ENCODE measurements at regions not wholly inside any gene's neighbourhood (a gene's known extent, or its start where the extent isn't known, plus 50 kb on each side); places are given as distances from the start of the nearest gene placed in this dataset.

DNA sequence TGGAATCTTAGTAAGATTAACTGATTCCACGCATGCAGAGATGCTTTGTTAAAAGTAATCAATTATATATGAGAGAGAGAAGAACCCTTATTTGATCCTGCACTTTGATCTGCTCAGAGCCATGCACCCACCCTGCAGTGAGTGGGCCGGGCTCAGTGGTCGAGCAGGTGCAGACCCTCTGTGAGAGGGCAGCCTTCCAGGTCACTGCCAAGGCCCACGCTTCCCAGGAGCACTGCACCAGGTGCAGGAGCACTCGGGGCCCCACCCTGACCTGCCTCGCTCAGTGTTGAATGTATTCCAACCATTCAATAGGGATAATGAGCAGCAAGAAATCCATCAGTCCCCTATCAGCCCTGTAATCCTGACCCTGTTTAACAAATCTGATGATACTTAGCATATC is 126.9 kb downstream of the TMEM200C start:
- no peaks in the 10 kb centered on the region for H3K36me3 ChIP-seq (ENCODE audit: control insufficient read depth, insufficient read depth, low read length, severe bottlenecking)
- H3K27me3 ChIP-seq (replicated peaks; ENCODE audit: control insufficient read depth, insufficient read depth, low read length) = peaks cover 24% of the 10 kb centered on the region
- peaks cover 4% of the 10 kb centered on the region for H3K4me1 ChIP-seq (ENCODE audit: control insufficient read depth, insufficient read depth, low read length)
- H3K9me3 ChIP-seq (ENCODE audit: control insufficient read depth, low read length) = no peaks in the 10 kb centered on the region
- H3K4me3 ChIP-seq (ENCODE audit: low read length) = no peak overlapping the region
- no peak overlapping the region for H3K9ac ChIP-seq (ENCODE audit: low read length)
- DNase-seq (ENCODE audit: low read depth) = no peak

DNA sequence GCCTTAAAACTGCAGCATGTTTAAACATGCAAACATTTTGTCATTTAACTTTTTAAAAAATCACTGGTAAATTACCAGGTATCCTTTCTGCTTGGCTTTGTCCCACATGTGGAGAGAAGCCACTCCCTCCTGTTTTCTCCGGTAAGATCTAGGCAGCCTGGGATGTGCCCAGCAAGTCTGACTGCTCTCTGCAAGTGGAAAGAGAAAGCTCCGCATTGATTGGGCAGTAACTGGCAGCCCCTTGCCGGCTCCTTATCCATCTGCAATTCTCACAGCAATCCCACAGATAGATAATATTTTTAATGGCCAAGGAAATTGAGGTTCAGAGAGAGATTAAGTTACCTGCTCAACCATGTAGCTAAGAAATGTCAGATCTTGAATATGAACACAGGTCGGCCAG is 136.1 kb downstream of the TMEM200C start:
- no peaks in the 10 kb centered on the region for H3K4me1 ChIP-seq (ENCODE audit: control insufficient read depth, insufficient read depth, low read length)
- H3K9me3 ChIP-seq (ENCODE audit: control insufficient read depth, low read length) = no peaks in the 10 kb centered on the region
- H3K36me3 ChIP-seq (ENCODE audit: control insufficient read depth, insufficient read depth, low read length, severe bottlenecking) = no peaks in the 10 kb centered on the region
- no peak for DNase-seq (ENCODE audit: low read depth)
- peaks cover 46% of the 10 kb centered on the region for H3K27me3 ChIP-seq (replicated peaks; ENCODE audit: control insufficient read depth, insufficient read depth, low read length)
- no peak overlapping the region for H3K4me3 ChIP-seq (ENCODE audit: low read length)
- H3K9ac ChIP-seq (ENCODE audit: low read length) = no peak overlapping the region

DNA sequence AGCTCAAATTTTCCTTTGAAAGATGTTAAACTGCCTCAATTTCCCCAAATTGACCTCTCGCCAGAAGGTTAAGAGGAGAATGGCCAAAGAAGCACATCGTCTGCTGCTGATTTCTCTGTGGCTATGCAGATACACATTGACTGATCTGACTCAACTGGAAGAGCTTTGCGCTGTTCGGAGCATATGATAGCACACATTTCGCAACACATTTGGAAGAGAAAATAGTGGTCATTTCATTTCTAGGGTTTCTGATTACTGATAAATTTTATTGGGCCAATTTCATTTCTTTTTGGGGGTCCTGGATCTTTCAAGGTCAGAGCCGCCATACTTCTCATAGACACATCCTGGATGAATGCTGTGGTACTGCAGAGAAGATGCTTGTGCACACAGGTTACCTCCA is 138.5 kb downstream of the TMEM200C start:
- H3K9me3 ChIP-seq (ENCODE audit: control insufficient read depth, low read length) = no peaks in the 10 kb centered on the region
- H3K4me1 ChIP-seq (ENCODE audit: control insufficient read depth, insufficient read depth, low read length) = no peaks in the 10 kb centered on the region
- H3K36me3 ChIP-seq (ENCODE audit: control insufficient read depth, insufficient read depth, low read length, severe bottlenecking) = no peaks in the 10 kb centered on the region
- peaks cover 50% of the 10 kb centered on the region for H3K27me3 ChIP-seq (replicated peaks; ENCODE audit: control insufficient read depth, insufficient read depth, low read length)
- no peak overlapping the region for H3K4me3 ChIP-seq (ENCODE audit: low read length)
- DNase-seq (ENCODE audit: low read depth) = no peak
- H3K9ac ChIP-seq (ENCODE audit: low read length) = no peak overlapping the region

DNA sequence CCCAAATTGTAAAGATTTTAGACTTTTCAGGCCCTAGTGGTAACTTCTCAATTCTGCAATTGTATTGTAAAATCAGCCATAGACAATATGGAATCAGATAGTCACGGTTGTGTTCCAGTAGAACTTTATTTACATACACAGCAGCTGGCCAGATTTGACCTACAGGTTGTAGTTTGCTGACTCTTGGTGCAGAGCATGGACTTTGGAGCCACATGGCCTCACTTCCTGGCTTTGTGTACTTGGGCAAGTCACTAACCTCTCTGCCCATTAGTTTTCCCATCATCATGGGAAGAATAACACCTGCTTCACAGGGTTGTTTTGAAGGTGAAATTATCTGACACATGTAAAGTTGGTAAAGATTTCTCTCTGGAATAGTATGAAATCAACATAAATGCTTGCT is 147.6 kb downstream of the TMEM200C start:
- no peaks in the 10 kb centered on the region for H3K9me3 ChIP-seq (ENCODE audit: control insufficient read depth, low read length)
- H3K9ac ChIP-seq (ENCODE audit: low read length) = no peak overlapping the region
- no peaks in the 10 kb centered on the region for H3K36me3 ChIP-seq (ENCODE audit: control insufficient read depth, insufficient read depth, low read length, severe bottlenecking)
- DNase-seq (ENCODE audit: low read depth) = no peak
- H3K4me1 ChIP-seq (ENCODE audit: control insufficient read depth, insufficient read depth, low read length) = no peaks in the 10 kb centered on the region
- peaks cover 17% of the 10 kb centered on the region for H3K27me3 ChIP-seq (replicated peaks; ENCODE audit: control insufficient read depth, insufficient read depth, low read length)
- no peak overlapping the region for H3K4me3 ChIP-seq (ENCODE audit: low read length)

DNA sequence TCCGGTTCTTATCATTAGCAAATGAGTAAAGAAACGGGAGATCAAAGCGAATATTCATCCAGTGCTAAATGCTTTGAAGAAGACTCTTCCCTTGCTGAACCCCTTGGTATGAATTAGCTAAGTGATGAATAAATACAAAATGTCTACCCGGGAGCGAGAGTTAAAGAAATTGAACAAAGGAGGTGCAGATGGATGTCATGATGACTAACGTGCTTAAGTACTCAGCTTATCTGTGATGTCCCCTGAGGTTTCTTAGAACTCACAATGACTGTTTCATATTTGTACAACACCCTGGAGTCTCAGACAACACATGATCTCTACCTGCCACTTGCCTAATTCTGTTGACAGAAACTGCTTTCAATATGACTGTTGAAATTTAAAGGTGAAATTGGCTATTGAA is 148.5 kb downstream of the TMEM200C start:
- Histone ChIP-seq H3K4me3 (ENCODE audit: low read length) (no peak overlapping the region), H3K27me3 (replicated peaks; ENCODE audit: control insufficient read depth, insufficient read depth, low read length) (peaks cover 10% of the 10 kb centered on the region), H3K4me1 (ENCODE audit: control insufficient read depth, insufficient read depth, low read length) (no peaks in the 10 kb centered on the region), H3K36me3 (ENCODE audit: control insufficient read depth, insufficient read depth, low read length, severe bottlenecking) (no peaks in the 10 kb centered on the region), H3K9ac (ENCODE audit: low read length) (no peak overlapping the region), H3K9me3 (ENCODE audit: control insufficient read depth, low read length) (no peaks in the 10 kb centered on the region)
- no peak for DNase-seq (ENCODE audit: low read depth)

DNA sequence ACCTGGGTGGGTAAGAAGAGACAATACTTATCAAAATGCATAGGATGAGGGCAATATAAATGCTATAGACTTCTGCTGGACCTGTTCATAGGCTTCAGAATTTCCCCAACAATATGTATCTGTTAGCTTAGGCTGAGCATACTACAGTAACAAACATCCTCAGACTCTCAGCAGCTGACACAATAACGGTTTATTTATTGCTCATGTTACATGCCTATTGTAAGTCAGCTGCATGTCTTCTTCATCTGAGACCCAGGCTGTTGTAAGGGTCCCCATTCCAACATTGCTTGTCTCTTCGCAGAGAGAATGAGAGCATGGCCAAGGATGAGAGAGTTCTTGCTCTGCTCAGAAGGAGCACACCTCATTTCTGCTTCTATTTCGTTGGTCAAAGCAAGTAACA is 150.7 kb downstream of the TMEM200C start:
- no peak for DNase-seq (ENCODE audit: low read depth)
- no peaks in the 10 kb centered on the region for H3K9me3 ChIP-seq (ENCODE audit: control insufficient read depth, low read length)
- H3K4me1 ChIP-seq (ENCODE audit: control insufficient read depth, insufficient read depth, low read length) = no peaks in the 10 kb centered on the region
- H3K36me3 ChIP-seq (ENCODE audit: control insufficient read depth, insufficient read depth, low read length, severe bottlenecking) = no peaks in the 10 kb centered on the region
- H3K4me3 ChIP-seq (ENCODE audit: low read length) = no peak overlapping the region
- H3K9ac ChIP-seq (ENCODE audit: low read length) = no peak overlapping the region
- peaks cover 5% of the 10 kb centered on the region for H3K27me3 ChIP-seq (replicated peaks; ENCODE audit: control insufficient read depth, insufficient read depth, low read length)

DNA sequence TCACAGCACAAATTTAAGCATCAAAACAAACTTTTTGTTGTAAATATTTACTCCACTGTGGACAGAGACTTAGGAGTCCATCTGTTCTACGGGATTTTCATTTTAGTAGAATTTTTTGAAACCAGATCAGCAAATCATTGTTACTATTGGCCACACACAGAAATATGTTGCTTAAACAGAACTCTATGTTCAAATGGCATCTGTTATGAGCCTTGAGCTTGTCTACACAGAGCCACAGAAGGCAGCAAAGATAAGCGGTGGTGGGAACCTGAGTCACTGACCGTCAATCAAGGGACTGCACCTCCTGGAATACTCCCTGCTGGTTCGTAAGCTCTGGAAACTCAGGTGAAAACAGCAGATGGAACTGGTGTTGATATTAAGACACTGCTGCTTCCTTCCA is 156.8 kb downstream of the TMEM200C start:
- H3K9me3 ChIP-seq (ENCODE audit: control insufficient read depth, low read length) = no peaks in the 10 kb centered on the region
- no peaks in the 10 kb centered on the region for H3K36me3 ChIP-seq (ENCODE audit: control insufficient read depth, insufficient read depth, low read length, severe bottlenecking)
- H3K4me3 ChIP-seq (ENCODE audit: low read length) = no peak overlapping the region
- H3K9ac ChIP-seq (ENCODE audit: low read length) = no peak overlapping the region
- DNase-seq (ENCODE audit: low read depth) = no peak
- H3K27me3 ChIP-seq (replicated peaks; ENCODE audit: control insufficient read depth, insufficient read depth, low read length) = peaks cover 14% of the 10 kb centered on the region
- H3K4me1 ChIP-seq (ENCODE audit: control insufficient read depth, insufficient read depth, low read length) = no peaks in the 10 kb centered on the region

DNA sequence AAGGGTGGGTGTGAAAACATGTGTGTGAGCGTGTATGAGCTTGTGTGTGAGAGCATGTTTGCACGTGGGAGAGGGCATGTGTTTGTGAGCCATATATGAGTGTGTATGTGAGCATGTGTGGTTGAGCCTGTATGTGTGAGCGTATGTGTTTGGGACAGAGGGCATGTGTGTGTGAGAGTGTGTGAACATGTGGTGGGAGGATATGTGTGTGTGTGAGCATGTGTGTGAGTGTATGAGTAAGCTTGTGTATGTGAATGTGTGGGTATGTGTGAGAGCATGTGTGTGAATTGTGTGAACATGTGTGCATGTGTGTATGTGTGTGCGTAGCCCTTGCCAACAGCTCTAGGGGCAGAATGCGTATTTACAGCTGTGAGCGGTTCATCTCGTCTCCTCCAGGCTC is 163.0 kb downstream of the TMEM200C start:
- H3K9ac ChIP-seq (ENCODE audit: low read length) = no peak overlapping the region
- no peak for DNase-seq (ENCODE audit: low read depth)
- peaks cover 3% of the 10 kb centered on the region for H3K4me1 ChIP-seq (ENCODE audit: control insufficient read depth, insufficient read depth, low read length)

DNA sequence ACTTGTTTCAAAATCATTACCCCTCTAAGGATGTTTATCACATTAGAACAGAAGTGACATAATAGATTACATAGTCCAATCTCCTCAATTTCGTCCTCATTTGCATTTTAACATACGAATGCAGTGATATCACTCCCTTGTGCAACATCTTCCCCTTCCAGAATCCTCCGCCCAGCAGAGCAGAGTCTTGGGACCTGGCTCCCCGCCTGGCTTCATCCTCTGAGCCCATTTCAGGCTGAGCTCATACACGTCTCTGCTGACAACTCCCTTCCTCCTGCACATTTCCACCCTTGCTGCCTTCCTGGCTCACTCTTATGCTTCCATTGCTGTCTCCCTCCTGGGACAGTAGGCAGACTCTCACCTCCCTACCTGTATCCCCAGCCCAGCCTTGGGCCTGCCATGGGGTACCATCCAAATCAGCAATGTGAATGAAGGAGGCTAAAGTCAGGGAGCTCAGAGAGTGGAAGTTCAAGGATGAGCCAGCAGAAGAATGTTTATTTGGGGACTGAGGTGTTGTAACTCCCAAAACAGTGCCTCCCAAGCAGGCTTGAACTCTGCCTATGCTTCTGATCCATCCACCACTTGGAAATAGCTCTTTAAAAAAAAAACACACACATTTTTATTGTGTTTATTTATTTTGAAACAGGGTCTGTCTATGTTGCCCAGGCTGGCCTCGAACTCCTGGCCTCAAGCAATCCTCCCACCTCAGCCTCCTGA is 165.2 kb downstream of the TMEM200C start:
- no peaks in the 10 kb centered on the region for H3K27me3 ChIP-seq (replicated peaks; ENCODE audit: control insufficient read depth, insufficient read depth, low read length)

More for the DNA sequence above, 163.0 kb downstream of the TMEM200C start:
- Histone ChIP-seq H3K36me3 (ENCODE audit: control insufficient read depth, insufficient read depth, low read length, severe bottlenecking) (no peaks in the 10 kb centered on the region), H3K27me3 (replicated peaks; ENCODE audit: control insufficient read depth, insufficient read depth, low read length) (peaks cover 2% of the 10 kb centered on the region), H3K9me3 (ENCODE audit: control insufficient read depth, low read length) (no peaks in the 10 kb centered on the region), H3K4me3 (ENCODE audit: low read length) (no peak overlapping the region)

DNA sequence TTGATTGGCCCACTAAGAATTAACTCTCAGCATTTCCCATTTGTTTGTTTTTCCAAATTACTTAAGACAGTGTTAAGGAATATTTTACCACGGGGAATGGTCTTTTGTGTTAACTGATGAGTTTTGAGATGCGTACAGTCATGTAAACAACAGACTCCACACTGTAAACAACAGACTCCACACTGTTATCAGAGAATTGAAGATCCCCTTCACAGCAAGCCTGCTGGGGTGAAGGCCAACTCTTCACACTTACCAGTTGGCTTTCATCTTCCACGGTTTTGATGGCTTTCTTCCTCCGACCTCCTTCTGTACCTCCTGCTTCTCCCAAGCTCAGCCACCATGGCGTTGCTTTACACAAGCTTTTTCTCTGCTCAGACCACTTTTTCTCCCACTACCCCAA is 166.8 kb downstream of the TMEM200C start:
- Histone ChIP-seq H3K4me3 (ENCODE audit: low read length) (no peak overlapping the region), H3K4me1 (ENCODE audit: control insufficient read depth, insufficient read depth, low read length) (peaks cover 3% of the 10 kb centered on the region)

More for the DNA sequence above, 165.2 kb downstream of the TMEM200C start:
- Histone ChIP-seq H3K4me1 (ENCODE audit: control insufficient read depth, insufficient read depth, low read length) (peaks cover 3% of the 10 kb centered on the region), H3K9ac (ENCODE audit: low read length) (no peak overlapping the region), H3K4me3 (ENCODE audit: low read length) (peak overlapping the region; percentile 15), H3K9me3 (ENCODE audit: control insufficient read depth, low read length) (no peaks in the 10 kb centered on the region), H3K36me3 (ENCODE audit: control insufficient read depth, insufficient read depth, low read length, severe bottlenecking) (no peaks in the 10 kb centered on the region)
- no peak for DNase-seq (ENCODE audit: low read depth)

DNA sequence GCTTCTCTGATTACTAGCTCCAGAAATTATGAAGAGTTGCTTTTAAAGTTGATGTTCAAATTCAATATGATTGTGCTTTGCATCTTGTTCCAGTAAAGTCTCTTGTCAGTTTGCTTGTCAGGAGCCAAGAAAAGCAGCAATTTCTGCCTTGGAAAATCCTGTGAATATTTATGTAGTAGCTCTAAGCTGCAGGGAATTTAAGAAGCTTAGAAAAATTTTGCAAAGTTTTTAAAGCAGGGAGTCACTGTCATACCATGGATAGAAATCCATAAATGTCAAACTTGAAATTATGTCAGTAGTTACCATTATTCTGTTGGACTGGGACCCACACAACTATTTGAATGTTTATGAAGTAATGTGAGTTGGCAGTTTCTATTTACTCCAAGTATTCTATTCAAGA is 169.3 kb downstream of the TMEM200C start:
- H3K36me3 ChIP-seq (ENCODE audit: control insufficient read depth, insufficient read depth, low read length, severe bottlenecking) = no peaks in the 10 kb centered on the region
- no peak overlapping the region for H3K4me3 ChIP-seq (ENCODE audit: low read length)
- no peak overlapping the region for H3K9ac ChIP-seq (ENCODE audit: low read length)
- no peak for DNase-seq (ENCODE audit: low read depth)
- no peaks in the 10 kb centered on the region for H3K27me3 ChIP-seq (replicated peaks; ENCODE audit: control insufficient read depth, insufficient read depth, low read length)
- H3K9me3 ChIP-seq (ENCODE audit: control insufficient read depth, low read length) = no peaks in the 10 kb centered on the region
- peaks cover 3% of the 10 kb centered on the region for H3K4me1 ChIP-seq (ENCODE audit: control insufficient read depth, insufficient read depth, low read length)

More for the DNA sequence above, 166.8 kb downstream of the TMEM200C start:
- DNase-seq (ENCODE audit: low read depth) = no peak
- Histone ChIP-seq H3K27me3 (replicated peaks; ENCODE audit: control insufficient read depth, insufficient read depth, low read length) (no peaks in the 10 kb centered on the region), H3K36me3 (ENCODE audit: control insufficient read depth, insufficient read depth, low read length, severe bottlenecking) (no peaks in the 10 kb centered on the region), H3K9me3 (ENCODE audit: control insufficient read depth, low read length) (no peaks in the 10 kb centered on the region), H3K9ac (ENCODE audit: low read length) (no peak overlapping the region)

DNA sequence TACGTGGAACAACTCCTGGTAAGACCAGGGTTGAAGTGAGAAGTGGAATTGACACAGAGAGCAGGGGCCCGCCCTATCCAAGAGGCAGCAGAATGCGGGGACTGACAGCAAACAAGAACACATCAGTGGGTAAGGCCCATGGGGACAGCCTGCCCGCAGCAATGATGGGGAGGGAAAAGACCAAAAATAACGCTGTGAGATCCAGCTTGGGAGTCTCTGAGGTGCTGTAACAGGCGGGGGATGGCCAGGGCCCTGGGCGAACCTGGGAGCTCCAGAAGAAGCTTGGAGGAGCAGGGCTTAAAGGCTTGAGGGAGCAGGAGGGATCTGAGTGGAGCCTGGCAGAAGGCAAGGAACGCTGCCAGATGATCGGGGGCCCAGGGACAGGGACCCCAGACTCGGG is 173.4 kb downstream of the TMEM200C start:
- Histone ChIP-seq H3K27me3 (replicated peaks; ENCODE audit: control insufficient read depth, insufficient read depth, low read length) (peaks cover 10% of the 10 kb centered on the region), H3K4me1 (ENCODE audit: control insufficient read depth, insufficient read depth, low read length) (no peaks in the 10 kb centered on the region), H3K9me3 (ENCODE audit: control insufficient read depth, low read length) (no peaks in the 10 kb centered on the region), H3K4me3 (ENCODE audit: low read length) (no peak overlapping the region), H3K36me3 (ENCODE audit: control insufficient read depth, insufficient read depth, low read length, severe bottlenecking) (no peaks in the 10 kb centered on the region), H3K9ac (ENCODE audit: low read length) (no peak overlapping the region)
- DNase-seq (ENCODE audit: low read depth) = no peak
